ENCODE measurements at regions not wholly inside any gene's neighbourhood (a gene's known extent, or its start where the extent isn't known, plus 50 kb on each side); places are given as distances from the start of the nearest gene placed in this dataset.

DNA sequence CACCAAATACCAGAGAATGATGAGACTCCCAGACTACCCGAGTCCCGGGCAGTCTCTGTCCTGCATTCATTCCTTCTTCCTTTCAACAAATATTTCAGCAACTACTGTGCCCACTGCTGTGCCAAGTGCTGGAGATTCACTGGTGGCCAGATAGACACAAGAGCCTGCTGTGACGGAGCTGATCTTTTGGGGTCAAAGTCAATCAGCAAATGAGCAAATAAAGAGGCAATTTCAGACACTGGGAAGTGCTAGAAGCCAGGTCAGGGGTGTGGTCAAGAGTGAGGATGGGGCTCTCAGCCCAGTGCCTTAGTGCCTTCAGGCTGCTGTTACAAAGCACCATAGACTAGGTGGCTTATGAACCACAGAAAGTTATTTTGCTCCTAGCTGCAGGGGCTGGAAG lies 104.9 kb upstream of the IQSEC1 start:
- TF ChIP-seq CTCF (IDR thresholded peaks at IDR 0.05): no peak
- no peak for TF ChIP-seq POLR2A (IDR thresholded peaks at IDR 0.05)

All from ovary (tissue), 3 donors.